SH-SY5Y (cell line): ENCODE measurements at regions not wholly inside any gene's neighbourhood (a gene's known extent, or its start where the extent isn't known, plus 50 kb on each side); places are given as distances from the start of the nearest gene placed in this dataset.

ENCODE experiments used
- GATA2 ChIP-seq: IDR thresholded peaks from 2 replicates; pipeline ENCODE4 v1.6.1; 2011; ENCODE audit warnings: mild to moderate bottlenecking, low read depth, low read length
- GATA3 ChIP-seq: IDR thresholded peaks from 2 replicates; pipeline ENCODE4 v1.6.1; 2011; ENCODE audit warnings: low read depth, mild to moderate bottlenecking, low read length, moderate library complexity

DNA sequence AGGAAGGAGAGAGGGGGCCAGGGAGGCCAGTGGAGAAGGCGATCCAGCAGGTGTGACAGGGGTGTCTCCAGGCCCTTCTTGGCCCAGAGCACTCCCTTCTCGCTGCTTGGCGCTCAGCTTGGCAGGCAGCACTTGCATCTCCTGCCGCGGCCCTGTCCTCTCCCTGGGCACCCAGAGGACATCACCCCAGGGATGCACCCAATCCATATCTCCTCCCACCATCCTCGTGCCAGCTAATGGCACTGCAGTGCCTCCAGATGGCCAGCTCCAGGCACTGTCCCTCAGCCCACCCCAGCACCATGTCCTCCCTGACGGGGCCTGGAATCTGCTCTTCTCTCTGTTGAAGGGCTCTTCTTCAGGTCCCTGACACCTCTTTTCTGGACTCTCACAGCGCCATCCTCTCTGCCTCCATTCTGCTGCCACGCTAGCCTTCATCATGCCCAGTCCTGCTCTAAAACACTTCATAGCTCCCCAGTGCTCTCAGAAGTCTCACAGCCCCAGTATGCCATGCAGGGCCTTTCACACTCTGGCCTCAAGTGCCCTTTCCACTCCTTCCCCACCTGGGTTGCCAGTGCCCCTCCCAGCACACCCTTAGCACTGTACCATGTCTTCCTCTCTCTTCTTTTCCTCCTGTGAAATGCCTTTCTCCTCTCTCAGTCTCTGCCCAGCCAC, 106.8 kb upstream of the SLC6A11 start:
- TF ChIP-seq GATA2 = no peak
- TF ChIP-seq GATA3 = no peak
